ENCODE measurements at regions not wholly inside any gene's neighbourhood (a gene's known extent, or its start where the extent isn't known, plus 50 kb on each side); places are given as distances from the start of the nearest gene placed in this dataset.

GRCh38 chr1:221902961-221903360, 161.1 kb upstream of the DUSP10 start:
- Histone ChIP-seq H3K4me2 (ENCODE audit: low read depth, low read length) (no peak overlapping the region), H3F3A (ENCODE audit: insufficient read depth, low read length) (no peaks in the 10 kb centered on the region), H3K79me2 (ENCODE audit: low read length) (no peaks in the 10 kb centered on the region), H3K27ac (ENCODE audit: low read length) (no peak overlapping the region), H3K4me3 (ENCODE audit: low read length) (no peak overlapping the region), H3K27me3 (replicated peaks; ENCODE audit: insufficient read depth, low read length) (no peaks in the 10 kb centered on the region), H3K4me1 (ENCODE audit: low read length) (no peaks in the 10 kb centered on the region), H3K9me2 (replicated peaks; ENCODE audit: insufficient read depth, low read length) (no peaks in the 10 kb centered on the region; the same call in 1 of the 2 replicates), H3K36me3 (replicated peaks; ENCODE audit: insufficient read depth, low read length) (no peaks in the 10 kb centered on the region), H4K20me1 (ENCODE audit: insufficient read depth, low read length) (no peaks in the 10 kb centered on the region), H2AFZ (ENCODE audit: low read length) (no peak overlapping the region), H3K9me3 (replicated peaks; ENCODE audit: insufficient read depth, low read length) (no peaks in the 10 kb centered on the region), H3K9ac (ENCODE audit: low read length) (no peak overlapping the region)
- no peak for DNase-seq
- TF ChIP-seq CTCF (IDR thresholded peaks at IDR 0.05; ENCODE audit: low read length) (no peak), EZH2phosphoT487 (IDR thresholded peaks at IDR 0.05; ENCODE audit: low read length) (no peak), EZH2 (optimal IDR thresholded peaks at IDR 0.05; ENCODE audit: low read depth, low read length) (no peak)

GRCh38 chr1:221900678-221901077, 158.8 kb upstream of the DUSP10 start:
- Histone ChIP-seq H3F3A (ENCODE audit: insufficient read depth, low read length) (no peaks in the 10 kb centered on the region), H2AFZ (ENCODE audit: low read length) (no peak overlapping the region), H3K4me1 (ENCODE audit: low read length) (no peaks in the 10 kb centered on the region), H3K9me2 (replicated peaks; ENCODE audit: insufficient read depth, low read length) (no peaks in the 10 kb centered on the region; the same call in 1 of the 2 replicates), H3K9me3 (replicated peaks; ENCODE audit: insufficient read depth, low read length) (no peaks in the 10 kb centered on the region), H3K79me2 (ENCODE audit: low read length) (no peaks in the 10 kb centered on the region), H3K27ac (ENCODE audit: low read length) (no peak overlapping the region), H3K4me2 (ENCODE audit: low read depth, low read length) (no peak overlapping the region), H3K36me3 (replicated peaks; ENCODE audit: insufficient read depth, low read length) (no peaks in the 10 kb centered on the region), H3K27me3 (replicated peaks; ENCODE audit: insufficient read depth, low read length) (no peaks in the 10 kb centered on the region), H4K20me1 (ENCODE audit: insufficient read depth, low read length) (no peaks in the 10 kb centered on the region), H3K9ac (ENCODE audit: low read length) (no peak overlapping the region), H3K4me3 (ENCODE audit: low read length) (no peak overlapping the region)
- DNase-seq, result no peak
- TF ChIP-seq CTCF (IDR thresholded peaks at IDR 0.05; ENCODE audit: low read length), result no peak
- TF ChIP-seq EZH2 (optimal IDR thresholded peaks at IDR 0.05; ENCODE audit: low read depth, low read length), result no peak
- no peak for TF ChIP-seq EZH2phosphoT487 (IDR thresholded peaks at IDR 0.05; ENCODE audit: low read length)

GRCh38 chr1:221897321-221897721, 155.4 kb upstream of the DUSP10 start:
- Histone ChIP-seq H3K9me3 (replicated peaks; ENCODE audit: insufficient read depth, low read length) (no peaks in the 10 kb centered on the region), H3F3A (ENCODE audit: insufficient read depth, low read length) (no peaks in the 10 kb centered on the region), H3K36me3 (replicated peaks; ENCODE audit: insufficient read depth, low read length) (no peaks in the 10 kb centered on the region), H3K27me3 (replicated peaks; ENCODE audit: insufficient read depth, low read length) (no peaks in the 10 kb centered on the region), H3K9ac (ENCODE audit: low read length) (no peak overlapping the region), H3K9me2 (replicated peaks; ENCODE audit: insufficient read depth, low read length) (no peaks in the 10 kb centered on the region; the same call in 1 of the 2 replicates), H3K4me1 (ENCODE audit: low read length) (no peaks in the 10 kb centered on the region), H3K79me2 (ENCODE audit: low read length) (no peaks in the 10 kb centered on the region), H3K4me3 (ENCODE audit: low read length) (no peak overlapping the region), H2AFZ (ENCODE audit: low read length) (no peak overlapping the region), H3K27ac (ENCODE audit: low read length) (no peak overlapping the region), H4K20me1 (ENCODE audit: insufficient read depth, low read length) (no peaks in the 10 kb centered on the region), H3K4me2 (ENCODE audit: low read depth, low read length) (no peak overlapping the region)
- no peak for TF ChIP-seq EZH2 (optimal IDR thresholded peaks at IDR 0.05; ENCODE audit: low read depth, low read length)
- no peak for TF ChIP-seq CTCF (IDR thresholded peaks at IDR 0.05; ENCODE audit: low read length)
- no peak for DNase-seq
